ENCODE measurements at regions not wholly inside any gene's neighbourhood (a gene's known extent, or its start where the extent isn't known, plus 50 kb on each side); places are given as distances from the start of the nearest gene placed in this dataset.

GRCh38 chr5:175070283-175070682, 345.9 kb downstream of the MSX2 start:
- TF ChIP-seq POLR2A (IDR thresholded peaks at IDR 0.05; ENCODE audit: extremely low read depth, insufficient read length) (no peak), MYC (IDR thresholded peaks at IDR 0.05; ENCODE audit: low read depth, low read length) (no peak), MAX (IDR thresholded peaks at IDR 0.05; ENCODE audit: low read depth, low read length) (no peak)
- TF ChIP-seq, protein P1, sequence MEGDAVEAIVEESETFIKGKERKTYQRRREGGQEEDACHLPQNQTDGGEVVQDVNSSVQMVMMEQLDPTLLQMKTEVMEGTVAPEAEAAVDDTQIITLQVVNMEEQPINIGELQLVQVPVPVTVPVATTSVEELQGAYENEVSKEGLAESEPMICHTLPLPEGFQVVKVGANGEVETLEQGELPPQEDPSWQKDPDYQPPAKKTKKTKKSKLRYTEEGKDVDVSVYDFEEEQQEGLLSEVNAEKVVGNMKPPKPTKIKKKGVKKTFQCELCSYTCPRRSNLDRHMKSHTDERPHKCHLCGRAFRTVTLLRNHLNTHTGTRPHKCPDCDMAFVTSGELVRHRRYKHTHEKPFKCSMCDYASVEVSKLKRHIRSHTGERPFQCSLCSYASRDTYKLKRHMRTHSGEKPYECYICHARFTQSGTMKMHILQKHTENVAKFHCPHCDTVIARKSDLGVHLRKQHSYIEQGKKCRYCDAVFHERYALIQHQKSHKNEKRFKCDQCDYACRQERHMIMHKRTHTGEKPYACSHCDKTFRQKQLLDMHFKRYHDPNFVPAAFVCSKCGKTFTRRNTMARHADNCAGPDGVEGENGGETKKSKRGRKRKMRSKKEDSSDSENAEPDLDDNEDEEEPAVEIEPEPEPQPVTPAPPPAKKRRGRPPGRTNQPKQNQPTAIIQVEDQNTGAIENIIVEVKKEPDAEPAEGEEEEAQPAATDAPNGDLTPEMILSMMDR (IDR thresholded peaks at IDR 0.05; ENCODE audit: low read depth, low read length) = no peak
- DNase-seq (ENCODE audit: low read depth) = no peak
- H3K4me3 ChIP-seq (ENCODE audit: low read depth, low read length) = no peak overlapping the region

DNA sequence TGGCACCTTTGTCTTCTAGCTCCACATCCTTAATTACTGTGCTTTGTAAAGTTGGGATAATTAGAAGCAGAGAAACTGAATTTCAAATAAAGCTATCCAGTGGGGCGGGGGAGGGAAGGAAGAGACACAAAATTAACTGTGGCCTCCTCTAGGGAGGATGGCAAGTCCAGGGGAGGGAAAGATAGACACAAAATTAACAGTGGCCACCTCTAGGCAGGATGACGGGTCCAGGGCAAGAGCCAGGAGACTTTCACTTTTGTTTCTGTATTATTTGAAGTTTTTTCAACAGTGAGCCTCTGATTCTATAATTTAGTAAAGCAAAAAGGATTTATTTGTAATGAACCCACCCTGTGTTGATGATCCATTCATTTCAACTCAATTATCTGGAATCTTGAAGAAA, 335.9 kb downstream of the MSX2 start:
- TF ChIP-seq, protein P1 (IDR thresholded peaks at IDR 0.05; ENCODE audit: low read depth, low read length) = no peak
- no peak for TF ChIP-seq POLR2A (IDR thresholded peaks at IDR 0.05; ENCODE audit: extremely low read depth, insufficient read length)
- no peak for TF ChIP-seq MYC (IDR thresholded peaks at IDR 0.05; ENCODE audit: low read depth, low read length)
- no peak for TF ChIP-seq MAX (IDR thresholded peaks at IDR 0.05; ENCODE audit: low read depth, low read length)
- no peak for DNase-seq (ENCODE audit: low read depth)
- H3K4me3 ChIP-seq (ENCODE audit: low read depth, low read length) = no peak overlapping the region

DNA sequence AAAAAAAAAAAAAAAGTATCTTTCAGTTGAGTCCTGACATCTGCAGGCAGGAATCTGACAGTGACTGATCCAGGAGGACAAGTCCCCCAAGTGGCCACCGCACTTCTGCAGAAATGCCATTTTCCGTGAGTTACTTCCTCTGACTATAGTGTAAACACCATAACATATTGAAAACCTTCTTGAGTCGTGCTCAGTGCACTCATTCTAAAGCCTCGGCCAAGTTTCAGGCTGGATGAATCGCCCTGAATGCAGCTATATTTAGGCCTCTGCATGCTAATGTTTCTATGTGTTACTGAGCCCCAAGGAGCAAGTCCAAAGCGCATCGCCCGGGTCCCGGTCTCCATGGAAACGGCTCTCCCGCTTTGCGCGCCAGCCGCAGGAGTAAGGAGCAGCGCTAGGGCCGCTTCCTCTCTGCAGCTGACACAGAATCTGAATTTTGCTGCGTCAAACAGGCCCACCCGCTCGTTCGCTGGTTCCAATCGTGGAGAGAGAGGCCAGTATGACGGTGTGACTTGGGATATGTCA, 335.4 kb downstream of the MSX2 start:
- TF ChIP-seq MAX (IDR thresholded peaks at IDR 0.05; ENCODE audit: low read depth, low read length) (no peak), MYC (IDR thresholded peaks at IDR 0.05; ENCODE audit: low read depth, low read length) (no peak), POLR2A (IDR thresholded peaks at IDR 0.05; ENCODE audit: extremely low read depth, insufficient read length) (no peak)
- H3K4me3 ChIP-seq (ENCODE audit: low read depth, low read length) = no peak overlapping the region
- DNase-seq (ENCODE audit: low read depth) = no peak

DNA sequence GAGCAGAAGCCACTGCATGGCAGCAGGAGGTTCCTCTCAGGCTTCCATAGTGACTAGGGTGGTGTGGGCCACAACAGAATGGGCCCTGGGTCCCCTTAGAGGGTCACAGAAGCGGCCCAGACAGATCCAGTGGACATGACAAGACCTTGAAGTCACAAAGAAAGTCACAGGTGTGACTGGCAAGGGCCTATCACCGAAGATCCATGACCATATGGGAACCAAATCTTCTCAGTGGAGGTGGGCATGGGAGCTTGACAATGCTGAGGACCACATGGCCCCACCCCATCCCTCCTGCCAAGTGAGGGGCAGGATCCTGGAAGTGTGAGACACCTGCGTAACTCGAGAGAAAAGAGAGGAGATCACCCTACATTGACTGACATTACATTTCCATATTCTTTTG, 332.4 kb downstream of the MSX2 start:
- TF ChIP-seq POLR2A (IDR thresholded peaks at IDR 0.05; ENCODE audit: extremely low read depth, insufficient read length) = no peak
- no peak for TF ChIP-seq MYC (IDR thresholded peaks at IDR 0.05; ENCODE audit: low read depth, low read length)
- TF ChIP-seq MAX (IDR thresholded peaks at IDR 0.05; ENCODE audit: low read depth, low read length) = no peak
- TF ChIP-seq, protein P1 (IDR thresholded peaks at IDR 0.05; ENCODE audit: low read depth, low read length) = no peak
- no peak for DNase-seq (ENCODE audit: low read depth)
- H3K4me3 ChIP-seq (ENCODE audit: low read depth, low read length) = no peak overlapping the region

- TF ChIP-seq MAX (IDR thresholded peaks at IDR 0.05; ENCODE audit: low read depth, low read length) (no peak), MYC (IDR thresholded peaks at IDR 0.05; ENCODE audit: low read depth, low read length) (no peak), POLR2A (IDR thresholded peaks at IDR 0.05; ENCODE audit: extremely low read depth, insufficient read length) (no peak)
- TF ChIP-seq, protein P1 (IDR thresholded peaks at IDR 0.05; ENCODE audit: low read depth, low read length) = no peak
- no peak overlapping the region for H3K4me3 ChIP-seq (ENCODE audit: low read depth, low read length)
- DNase-seq (ENCODE audit: low read depth) = no peak
Observed at GRCh38 chr5:175054243-175054642, 329.9 kb downstream of the MSX2 start.

- TF ChIP-seq POLR2A (IDR thresholded peaks at IDR 0.05; ENCODE audit: extremely low read depth, insufficient read length) = no peak
- no peak for TF ChIP-seq MAX (IDR thresholded peaks at IDR 0.05; ENCODE audit: low read depth, low read length)
- TF ChIP-seq, protein P1 (IDR thresholded peaks at IDR 0.05; ENCODE audit: low read depth, low read length) = no peak
- no peak for TF ChIP-seq MYC (IDR thresholded peaks at IDR 0.05; ENCODE audit: low read depth, low read length)
- H3K4me3 ChIP-seq (ENCODE audit: low read depth, low read length) = no peak overlapping the region
- DNase-seq (ENCODE audit: low read depth) = no peak
Observed at GRCh38 chr5:175052351-175052750, 328.0 kb downstream of the MSX2 start.

All from NB4 (cell line).